Brain microvascular endothelial cell (primary cell): ENCODE measurements at regions not wholly inside any gene's neighbourhood (a gene's known extent, or its start where the extent isn't known, plus 50 kb on each side); places are given as distances from the start of the nearest gene placed in this dataset.

ENCODE experiments used
- DNase-seq: peaks from one replicate; pipeline ENCODE4 v3.0.0-alpha.2; 2020
- H3K27ac ChIP-seq: fragments of 250-450 bp; sonication (Bioruptor Pico); 2 replicates; pipeline ENCODE4 v1.5.1; 2020; ENCODE audit warnings: mild to moderate bottlenecking, moderate library complexity
- H3K27me3 ChIP-seq: fragments of 250-450 bp; sonication (Bioruptor Pico); replicated peaks from 2 replicates; pipeline ENCODE4 v1.5.1; 2020; ENCODE audit warnings: mild to moderate bottlenecking
- H3K36me3 ChIP-seq: fragments of 250-450 bp; sonication (Bioruptor Pico); replicated peaks from 2 replicates; pipeline ENCODE4 v1.5.1; 2020; ENCODE audit warnings: mild to moderate bottlenecking
- H3K4me3 ChIP-seq: 2 replicates; pipeline ENCODE4 v1.5.1; 2011; ENCODE audit warnings: low read depth, mild to moderate bottlenecking, control low read depth, low read length, moderate library complexity
- in situ Hi-C: cut with HindIII; loops from 2 replicates; pipeline ENCODE4 v1.10.0; 2017; ENCODE audit warnings: low sequenced_read_pairs, low pct_ligation_motif_present
- TF ChIP-seq, protein P1 (sequence below): IDR thresholded peaks from 2 replicates; pipeline ENCODE4 v1.5.1; 2011; ENCODE audit warnings: low read depth, mild to moderate bottlenecking, moderate library complexity, low read length, control low read depth, inconsistent platforms; ENCODE audit errors: missing control alignments

DNA sequence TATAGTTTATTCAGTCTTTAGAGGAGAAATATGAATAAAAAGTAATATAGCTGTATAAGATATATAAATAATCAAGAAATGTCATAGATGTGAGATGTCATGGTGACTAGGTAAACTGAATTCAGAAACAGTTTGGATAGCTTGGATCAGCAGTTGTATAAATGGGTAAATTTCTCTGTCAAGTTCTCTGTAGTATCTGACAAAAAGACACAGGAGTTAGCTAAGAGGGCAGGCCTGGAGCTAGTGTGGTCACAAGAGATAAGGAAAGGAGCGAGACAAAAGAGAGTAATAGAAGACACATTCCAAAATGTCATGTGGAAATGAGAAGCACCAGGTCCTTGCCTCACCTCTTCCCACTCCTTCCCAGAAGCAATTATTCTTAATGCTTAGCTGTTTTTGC is 349.0 kb downstream of the LMO7 start:
- no peaks in the 10 kb centered on the region for H3K27me3 ChIP-seq
- DNase-seq = no peak
- in situ Hi-C loops = no loop called here
- no peaks in the 10 kb centered on the region for H3K36me3 ChIP-seq
- H3K27ac ChIP-seq = no peak overlapping the region
- no peak overlapping the region for H3K4me3 ChIP-seq
- TF ChIP-seq, protein P1, sequence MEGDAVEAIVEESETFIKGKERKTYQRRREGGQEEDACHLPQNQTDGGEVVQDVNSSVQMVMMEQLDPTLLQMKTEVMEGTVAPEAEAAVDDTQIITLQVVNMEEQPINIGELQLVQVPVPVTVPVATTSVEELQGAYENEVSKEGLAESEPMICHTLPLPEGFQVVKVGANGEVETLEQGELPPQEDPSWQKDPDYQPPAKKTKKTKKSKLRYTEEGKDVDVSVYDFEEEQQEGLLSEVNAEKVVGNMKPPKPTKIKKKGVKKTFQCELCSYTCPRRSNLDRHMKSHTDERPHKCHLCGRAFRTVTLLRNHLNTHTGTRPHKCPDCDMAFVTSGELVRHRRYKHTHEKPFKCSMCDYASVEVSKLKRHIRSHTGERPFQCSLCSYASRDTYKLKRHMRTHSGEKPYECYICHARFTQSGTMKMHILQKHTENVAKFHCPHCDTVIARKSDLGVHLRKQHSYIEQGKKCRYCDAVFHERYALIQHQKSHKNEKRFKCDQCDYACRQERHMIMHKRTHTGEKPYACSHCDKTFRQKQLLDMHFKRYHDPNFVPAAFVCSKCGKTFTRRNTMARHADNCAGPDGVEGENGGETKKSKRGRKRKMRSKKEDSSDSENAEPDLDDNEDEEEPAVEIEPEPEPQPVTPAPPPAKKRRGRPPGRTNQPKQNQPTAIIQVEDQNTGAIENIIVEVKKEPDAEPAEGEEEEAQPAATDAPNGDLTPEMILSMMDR = no peak

DNA sequence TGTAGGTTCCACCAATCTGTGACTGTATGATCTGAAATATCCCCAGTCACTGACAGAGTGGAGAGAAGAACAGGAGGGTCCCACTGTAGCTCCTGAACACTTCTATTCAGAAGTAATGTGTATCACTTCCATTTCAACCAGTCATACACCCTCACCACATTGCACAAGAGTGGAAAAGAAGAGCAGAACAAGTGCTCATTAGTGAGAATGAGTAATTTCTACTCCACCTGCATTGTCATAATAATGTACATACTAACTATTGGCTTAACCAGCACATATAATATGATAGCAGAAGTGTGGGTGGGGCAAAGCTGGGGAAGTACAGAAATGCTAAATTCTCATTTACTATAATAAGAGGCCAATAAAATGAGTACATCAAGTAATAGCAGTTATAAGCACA is 342.7 kb downstream of the LMO7 start:
- Histone ChIP-seq H3K27me3 (no peaks in the 10 kb centered on the region), H3K36me3 (no peaks in the 10 kb centered on the region), H3K4me3 (no peak overlapping the region), H3K27ac (no peak overlapping the region)
- in situ Hi-C loops = no loop called here
- no peak for DNase-seq
- TF ChIP-seq, protein P1 = no peak

DNA sequence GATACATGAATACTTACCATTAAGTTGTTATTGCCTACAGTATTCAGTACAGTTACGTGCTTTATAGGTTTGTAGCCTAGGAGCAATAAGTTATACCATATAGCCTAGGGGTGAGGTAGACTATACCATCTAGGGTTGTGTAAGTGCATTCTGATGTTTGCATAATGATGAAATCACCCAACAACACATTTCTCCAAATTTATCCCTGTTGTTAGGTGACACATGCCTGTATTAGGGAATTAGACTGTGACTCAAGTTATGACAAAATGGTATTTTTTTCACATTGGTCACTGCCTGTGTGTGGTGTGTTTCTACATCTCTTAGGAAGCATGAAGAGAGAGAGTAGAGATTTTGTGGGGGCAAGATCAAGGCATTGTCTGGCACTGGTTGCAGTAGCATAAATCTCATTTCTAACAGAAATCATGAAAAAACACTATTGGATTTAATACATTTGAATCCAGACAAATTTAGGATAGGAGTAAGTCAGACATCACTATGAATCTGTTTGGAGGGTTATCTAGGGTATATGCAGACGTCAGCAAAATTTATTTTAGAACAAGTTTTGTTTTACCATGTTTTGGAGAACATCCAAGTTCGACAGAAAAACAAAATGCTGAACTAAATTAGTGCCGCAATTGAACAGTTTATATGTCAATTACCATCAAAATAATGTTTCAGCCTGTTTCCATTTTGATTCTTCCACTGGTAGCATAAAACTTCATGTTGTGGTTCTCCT is 332.1 kb downstream of the LMO7 start:
- TF ChIP-seq, protein P1 = no peak
- in situ Hi-C loops = no loop called here

DNA sequence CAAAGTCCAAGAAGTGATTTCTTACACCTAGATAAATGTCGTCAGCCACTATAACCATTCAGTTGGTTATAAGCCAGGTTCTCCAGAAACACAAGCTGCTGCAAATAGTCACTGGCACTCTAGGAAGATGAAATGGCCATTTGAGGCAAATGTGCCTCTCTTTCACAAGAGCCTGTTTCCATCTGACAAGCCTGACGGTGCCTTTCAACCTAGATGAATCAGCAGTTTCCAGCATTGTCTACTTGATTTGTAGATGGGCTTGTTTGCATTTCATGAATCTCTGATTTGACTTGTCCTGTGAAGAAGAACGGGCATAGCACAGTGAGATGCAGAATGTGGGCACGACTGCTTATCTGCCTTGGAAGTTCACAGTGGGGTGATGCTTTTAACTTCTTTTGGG is 327.2 kb downstream of the LMO7 start:
- DNase-seq = no peak
- Histone ChIP-seq H3K36me3 (no peaks in the 10 kb centered on the region), H3K27me3 (no peaks in the 10 kb centered on the region), H3K4me3 (no peak overlapping the region), H3K27ac (no peak overlapping the region)
- TF ChIP-seq, protein P1 = no peak
- in situ Hi-C loops = no loop called here

More for the DNA sequence above, 332.1 kb downstream of the LMO7 start:
- no peak overlapping the region for H3K4me3 ChIP-seq
- no peak for DNase-seq
- H3K36me3 ChIP-seq = no peaks in the 10 kb centered on the region
- H3K27me3 ChIP-seq = no peaks in the 10 kb centered on the region
- no peak overlapping the region for H3K27ac ChIP-seq

DNA sequence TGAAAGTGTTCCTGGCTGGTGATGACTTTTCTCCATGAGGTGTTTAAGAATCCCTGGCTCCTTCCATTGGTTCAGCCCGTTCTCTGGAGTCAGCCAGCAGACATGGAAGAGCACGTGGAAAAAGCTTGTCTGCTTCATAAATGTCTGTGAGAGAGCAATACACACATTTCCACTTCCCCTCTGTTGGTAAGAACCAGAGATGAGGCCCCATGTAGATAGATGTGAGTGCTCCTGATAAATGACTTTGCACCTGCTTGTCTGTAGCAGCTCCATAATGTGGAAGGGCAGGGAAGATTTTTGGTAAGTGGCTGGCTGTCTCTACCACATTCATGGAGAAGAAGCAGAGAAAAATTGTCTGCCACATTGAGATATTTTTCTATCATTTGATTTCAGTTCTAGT is 325.8 kb downstream of the LMO7 start:
- DNase-seq = no peak
- TF ChIP-seq, protein P1 = no peak
- Histone ChIP-seq H3K4me3 (no peak overlapping the region), H3K36me3 (no peaks in the 10 kb centered on the region), H3K27me3 (no peaks in the 10 kb centered on the region), H3K27ac (no peak overlapping the region)
- in situ Hi-C loops = no loop called here

DNA sequence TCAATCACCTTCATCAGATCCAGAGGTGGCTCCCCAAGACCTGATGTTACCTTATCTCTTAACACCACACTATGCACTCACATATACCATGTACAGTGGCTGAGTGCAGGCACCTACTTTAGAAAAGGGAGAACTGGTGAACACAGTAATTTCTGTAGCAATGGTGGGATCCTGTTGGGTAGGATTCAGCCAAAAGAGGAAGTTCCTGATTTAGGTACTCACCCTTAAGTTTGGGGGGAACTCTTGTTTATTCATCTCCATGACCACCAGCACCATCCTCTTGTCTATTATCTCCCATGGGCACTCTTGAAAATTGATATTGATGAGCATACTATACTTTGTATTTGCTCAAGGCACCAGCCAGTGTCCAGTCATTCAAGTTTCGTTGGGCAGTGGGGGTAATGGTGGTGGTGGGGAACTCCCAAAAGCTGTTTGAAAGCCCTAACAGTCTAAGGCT is 324.4 kb downstream of the LMO7 start:
- Histone ChIP-seq H3K27ac (no peak overlapping the region), H3K27me3 (no peaks in the 10 kb centered on the region), H3K36me3 (no peaks in the 10 kb centered on the region), H3K4me3 (no peak overlapping the region)
- no peak for DNase-seq
- in situ Hi-C loops = no loop called here
- TF ChIP-seq, protein P1 = no peak
